ENCODE measurements at regions not wholly inside any gene's neighbourhood (a gene's known extent, or its start where the extent isn't known, plus 50 kb on each side); places are given as distances from the start of the nearest gene placed in this dataset.

- no peaks in the 10 kb centered on the region for H3K36me3 ChIP-seq (ENCODE audit: low read depth)
- H4K20me1 ChIP-seq (ENCODE audit: insufficient read depth) = no peaks in the 10 kb centered on the region
- no TSS peak for BruUV-seq (replicated peaks)
- DNase-seq = no peak
- no peak overlapping the region for H3K4me2 ChIP-seq
- H3K27ac ChIP-seq = no peak overlapping the region
- no peak overlapping the region for H3K4me3 ChIP-seq
- H3K79me2 ChIP-seq (ENCODE audit: low read depth) = no peaks in the 10 kb centered on the region
- H3K9me2 ChIP-seq (ENCODE audit: insufficient read depth) = no peaks in the 10 kb centered on the region
- peaks cover 35% of the 10 kb centered on the region for H3K27me3 ChIP-seq (ENCODE audit: insufficient read depth, low read depth)
- H2AFZ ChIP-seq = no peak overlapping the region
- ChIA-PET CTCF (no interaction called here), POLR2A (ENCODE audit: unreplicated experiment) (no interaction called here)
- intact Hi-C loops (cut with micrococcal nuclease; ENCODE audit: unreplicated experiment) = no loop called here
- no peaks in the 10 kb centered on the region for H3K4me1 ChIP-seq (replicated peaks; ENCODE audit: insufficient read depth)
- TF ChIP-seq EZH2 (IDR thresholded peaks at IDR 0.05; ENCODE audit: low read depth) (no peak), CTCF (conservative IDR thresholded peaks at IDR 0.05) (no peak)
- no peaks in the 10 kb centered on the region for H3F3A ChIP-seq (ENCODE audit: insufficient read depth, low read depth)
- no peaks in the 10 kb centered on the region for H3K9me3 ChIP-seq (ENCODE audit: insufficient read depth, low read depth)
Observed at GRCh38 chr6:169048865-169049205, 204.8 kb downstream of the THBS2 start.

GRCh38 chr6:169048185-169048864 lies 205.3 kb downstream of the THBS2 start:
- no peak overlapping the region for H3K4me2 ChIP-seq
- no peaks in the 10 kb centered on the region for H3F3A ChIP-seq (ENCODE audit: insufficient read depth, low read depth)
- no peak for DNase-seq
- ChIA-PET POLR2A (ENCODE audit: unreplicated experiment) (no interaction called here), CTCF (no interaction called here)
- H3K4me1 ChIP-seq (replicated peaks; ENCODE audit: insufficient read depth) = no peaks in the 10 kb centered on the region
- no peak overlapping the region for H2AFZ ChIP-seq
- TF ChIP-seq EZH2 (IDR thresholded peaks at IDR 0.05; ENCODE audit: low read depth) = no peak
- TF ChIP-seq CTCF (conservative IDR thresholded peaks at IDR 0.05) = no peak
- no peaks in the 10 kb centered on the region for H3K9me2 ChIP-seq (ENCODE audit: insufficient read depth)
- no peaks in the 10 kb centered on the region for H3K36me3 ChIP-seq (ENCODE audit: low read depth)
- H3K79me2 ChIP-seq (ENCODE audit: low read depth) = no peaks in the 10 kb centered on the region
- BruUV-seq (replicated peaks) = no TSS peak
- no peaks in the 10 kb centered on the region for H4K20me1 ChIP-seq (ENCODE audit: insufficient read depth)
- H3K9me3 ChIP-seq (ENCODE audit: insufficient read depth, low read depth) = no peaks in the 10 kb centered on the region
- no peak overlapping the region for H3K27ac ChIP-seq
- peaks cover 40% of the 10 kb centered on the region for H3K27me3 ChIP-seq (ENCODE audit: insufficient read depth, low read depth)
- no peak overlapping the region for H3K4me3 ChIP-seq
- intact Hi-C loops (cut with micrococcal nuclease; ENCODE audit: unreplicated experiment) = no loop called here

- H3K79me2 ChIP-seq (ENCODE audit: low read depth) = no peaks in the 10 kb centered on the region
- no peak overlapping the region for H3K27ac ChIP-seq
- POLR2A ChIA-PET (ENCODE audit: unreplicated experiment) = no interaction called here
- DNase-seq = no peak
- TF ChIP-seq CTCF (conservative IDR thresholded peaks at IDR 0.05) (no peak), EZH2 (IDR thresholded peaks at IDR 0.05; ENCODE audit: low read depth) (no peak)
- H3K27me3 ChIP-seq (ENCODE audit: insufficient read depth, low read depth) = peaks cover 50% of the 10 kb centered on the region
- BruUV-seq (replicated peaks) = no TSS peak
- H3K4me1 ChIP-seq (replicated peaks; ENCODE audit: insufficient read depth) = no peaks in the 10 kb centered on the region
- H3K9me3 ChIP-seq (ENCODE audit: insufficient read depth, low read depth) = no peaks in the 10 kb centered on the region
- no peaks in the 10 kb centered on the region for H3F3A ChIP-seq (ENCODE audit: insufficient read depth, low read depth)
- H4K20me1 ChIP-seq (ENCODE audit: insufficient read depth) = no peaks in the 10 kb centered on the region
- intact Hi-C loops (cut with micrococcal nuclease; ENCODE audit: unreplicated experiment) = no loop called here
- no peak overlapping the region for H2AFZ ChIP-seq
- no peak overlapping the region for H3K4me3 ChIP-seq
- CTCF ChIA-PET = no interaction called here
- no peaks in the 10 kb centered on the region for H3K9me2 ChIP-seq (ENCODE audit: insufficient read depth)
- H3K4me2 ChIP-seq = no peak overlapping the region
- H3K36me3 ChIP-seq (ENCODE audit: low read depth) = no peaks in the 10 kb centered on the region
Observed at GRCh38 chr6:169047345-169047744, 206.3 kb downstream of the THBS2 start.
